ENCODE measurements at regions not wholly inside any gene's neighbourhood (a gene's known extent, or its start where the extent isn't known, plus 50 kb on each side); places are given as distances from the start of the nearest gene placed in this dataset.
A peak's percentile ranks its signal among the peaks of the same experiment; 100 is the strongest.

- ChIA-PET POLR2A (no interaction called here), CTCF (interaction anchor here (1.1 kb wide), 1 partner anchor 12 kb away, joined by 3 read pairs; no protein-coding TSS in a partner anchor)
- H3K27me3 Mint-ChIP-seq (ENCODE audit: low read depth) = no peaks in the 10 kb centered on the region
- no peak overlapping the region for H3K27ac Mint-ChIP-seq
- no peaks in the 10 kb centered on the region for H3K36me3 Mint-ChIP-seq (ENCODE audit: low read depth)
- DNase-seq (peak; percentile 14), ATAC-seq (no peak)
- no peak overlapping the region for H3K4me3 Mint-ChIP-seq
- H3K9me3 Mint-ChIP-seq (ENCODE audit: insufficient read depth) = no peaks in the 10 kb centered on the region
- peaks cover 25% of the 10 kb centered on the region for H3K4me1 Mint-ChIP-seq (ENCODE audit: low read depth)
Measured at GRCh38 chr13:40502236-40502635, 164.2 kb downstream of the FOXO1 start.

- DNase-seq (no peak), ATAC-seq (no peak)
- no peak overlapping the region for H3K4me3 Mint-ChIP-seq
- POLR2A ChIA-PET = interaction anchor here (0.9 kb wide), 1 partner anchor 246 kb away, joined by 3 read pairs; no protein-coding TSS in a partner anchor
- CTCF ChIA-PET = no interaction called here
- no peaks in the 10 kb centered on the region for H3K36me3 Mint-ChIP-seq (ENCODE audit: low read depth)
- peaks cover 24% of the 10 kb centered on the region for H3K4me1 Mint-ChIP-seq (ENCODE audit: low read depth)
- no peak overlapping the region for H3K27ac Mint-ChIP-seq
- no peaks in the 10 kb centered on the region for H3K27me3 Mint-ChIP-seq (ENCODE audit: low read depth)
- no peaks in the 10 kb centered on the region for H3K9me3 Mint-ChIP-seq (ENCODE audit: insufficient read depth)
Measured at GRCh38 chr13:40503011-40503410, 163.4 kb downstream of the FOXO1 start.

GRCh38 chr13:40503966-40504591 is 162.4 kb downstream of the FOXO1 start:
- no peak for DNase-seq
- H3K36me3 Mint-ChIP-seq (ENCODE audit: low read depth) = no peaks in the 10 kb centered on the region
- no peaks in the 10 kb centered on the region for H3K9me3 Mint-ChIP-seq (ENCODE audit: insufficient read depth)
- POLR2A ChIA-PET = no interaction called here
- no peaks in the 10 kb centered on the region for H3K27me3 Mint-ChIP-seq (ENCODE audit: low read depth)
- no peak overlapping the region for H3K27ac Mint-ChIP-seq
- H3K4me3 Mint-ChIP-seq = no peak overlapping the region
- ATAC-seq = no peak
- CTCF ChIA-PET = no interaction called here
- H3K4me1 Mint-ChIP-seq (ENCODE audit: low read depth) = peaks cover 26% of the 10 kb centered on the region

DNA sequence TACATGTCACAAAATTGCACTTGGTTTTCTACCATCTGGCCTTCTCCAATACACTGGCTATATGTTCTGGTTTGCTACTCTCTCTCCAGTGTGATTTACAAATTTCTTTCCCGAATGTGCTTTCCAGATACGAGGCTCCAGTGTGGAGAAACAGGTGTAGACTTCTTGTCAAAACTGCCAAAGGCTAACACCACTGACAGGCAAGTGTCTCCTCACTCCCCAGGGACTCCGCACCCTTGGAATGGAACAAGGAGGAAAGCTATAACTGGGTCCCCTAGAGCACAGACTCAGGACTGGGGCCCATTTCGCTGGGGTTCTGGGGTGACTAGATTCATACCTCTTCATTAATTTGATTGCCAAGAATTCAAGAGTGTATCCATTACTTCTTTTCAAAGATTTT is 161.8 kb downstream of the FOXO1 start:
- ATAC-seq = no peak
- H3K9me3 Mint-ChIP-seq (ENCODE audit: insufficient read depth) = no peaks in the 10 kb centered on the region
- no peaks in the 10 kb centered on the region for H3K36me3 Mint-ChIP-seq (ENCODE audit: low read depth)
- ChIA-PET CTCF (no interaction called here), POLR2A (no interaction called here)
- peak; percentile 5 for DNase-seq
- H3K4me1 Mint-ChIP-seq (ENCODE audit: low read depth) = peaks cover 29% of the 10 kb centered on the region
- no peak overlapping the region for H3K4me3 Mint-ChIP-seq
- H3K27ac Mint-ChIP-seq = no peak overlapping the region
- H3K27me3 Mint-ChIP-seq (ENCODE audit: low read depth) = no peaks in the 10 kb centered on the region

DNA sequence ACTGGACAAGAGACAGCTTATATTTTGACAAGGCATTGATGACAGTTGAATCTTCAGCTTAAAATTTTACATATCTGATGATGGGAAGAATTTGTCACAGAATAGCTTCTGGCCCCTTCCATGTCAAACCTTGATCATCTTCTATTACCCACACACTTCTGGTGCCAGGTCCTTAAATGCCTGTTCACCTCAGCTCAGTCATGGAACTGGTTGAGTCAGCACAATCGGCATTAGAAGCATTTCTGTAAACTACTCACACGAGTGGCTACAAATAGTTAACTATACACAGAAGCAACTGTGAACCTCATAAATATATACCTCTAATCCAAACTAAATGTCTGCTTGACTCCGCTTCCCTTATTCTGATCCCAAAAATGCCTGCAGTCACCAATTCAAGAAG is 161.2 kb downstream of the FOXO1 start:
- Mint-ChIP-seq H3K27me3 (ENCODE audit: low read depth) (no peaks in the 10 kb centered on the region), H3K27ac (no peak overlapping the region), H3K36me3 (ENCODE audit: low read depth) (no peaks in the 10 kb centered on the region), H3K9me3 (ENCODE audit: insufficient read depth) (no peaks in the 10 kb centered on the region), H3K4me1 (ENCODE audit: low read depth) (peaks cover 29% of the 10 kb centered on the region), H3K4me3 (no peak overlapping the region)
- DNase-seq = no peak
- ATAC-seq = no peak
- ChIA-PET POLR2A (no interaction called here), CTCF (no interaction called here)
